Heart right ventricle (tissue), 16 donors: ENCODE measurements at regions not wholly inside any gene's neighbourhood (a gene's known extent, or its start where the extent isn't known, plus 50 kb on each side); places are given as distances from the start of the nearest gene placed in this dataset.

Experiments used
- ATAC-seq, 8 donors: fragments of 200-7000 bp; cut with Tn5 transposase; one replicate each; pipeline ENCODE4 v1.9.1; 2020; ENCODE audit warnings: mild to moderate bottlenecking in 8 of 8, moderate library complexity in 8 of 8, moderate number of reproducible peaks in 1 of 8
- DNase-seq, 2 donors: peaks; one replicate each; pipeline ENCODE4 v3.0.0-alpha.2; 2020
- H3K27ac ChIP-seq, 10 donors: fragments of 200-600 bp; sonication (generic) in 2 of 10; one replicate each; pipeline versions ENCODE4 v1.5.0 to v1.8.0; 2020 to 2022; ENCODE audit warnings: mild to moderate bottlenecking in 3 of 10
- H3K27me3 ChIP-seq, 7 donors: fragments of 200-600 bp; one replicate each; pipeline ENCODE4 v1.8.0; 2021 to 2022; ENCODE audit warnings: mild to moderate bottlenecking in 2 of 7
- H3K36me3 ChIP-seq, 9 donors: fragments of 200-600 bp; sonication (generic) in 1 of 9; one replicate each; pipeline versions ENCODE4 v1.5.0 to v1.8.0; 2020 to 2022; ENCODE audit warnings: mild to moderate bottlenecking in 2 of 9
- H3K4me1 ChIP-seq, 9 donors: fragments of 200-600 bp; sonication (generic) in 1 of 9; one replicate each; pipeline versions ENCODE4 v1.5.0 to v1.8.0; 2020 to 2022; ENCODE audit warnings: mild to moderate bottlenecking in 4 of 9
- H3K4me3 ChIP-seq, 10 donors: fragments of 200-600 bp; sonication (generic) in 2 of 10; one replicate each; pipeline versions ENCODE4 v1.5.0 to v1.8.0; 2020 to 2022; ENCODE audit warnings: mild to moderate bottlenecking in 7 of 10, moderate library complexity in 2 of 10
- H3K9me3 ChIP-seq, 11 donors: fragments of 200-600 bp in 10 of 11; sonication (generic) in 2 of 11; one replicate each; pipeline versions ENCODE4 v1.5.0 to v1.8.0; 2013 to 2022; ENCODE audit warnings: mild to moderate bottlenecking in 2 of 11, control low read depth in 1 of 11, moderate library complexity in 1 of 11
- WGBS, 2 donors: extraction: QIAGEN DNeasy Blood & Tissue Kit; methylation state at CpG; one replicate each; pipeline ENCODE4 v1.1.7; 2013; ENCODE audit warnings: inconsistent platforms in 1 of 2; 5-methylcytosine and 5-hydroxymethylcytosine counted together
- intact Hi-C, 10 donors: fragments of 100-400 bp; cut with DNase I; formaldehyde crosslinking; loops; one replicate each; pipeline versions ENCODE4 v1.11.1 to v1.14.2; 2022
- TF ChIP-seq, protein P1 (sequence below), 9 donors: fragments of 200-600 bp; sonication (generic) in 2 of 9; IDR thresholded peaks; one replicate each; pipeline versions ENCODE4 v1.5.0 to v1.8.0; 2021 to 2022; ENCODE audit warnings: antibody characterized with exemption in 9 of 9, mild to moderate bottlenecking in 5 of 9, moderate library complexity in 1 of 9
- donor health status: Arrhythmogenic right ventricular cardiomyopathy.
- donor health status: ischemic (EF 13 %, LVEDD 7.1; RV severe dilation, severe dysfunction).
- donor health status: healthy with polysubstance abuse.
- donor health status: DM: no; HTN: yes; CAD: no.
- donor health status: DM: no; HTN: no; CAD: no.
- donor health status: ischemic (EF 25% LVEDD 6.9; RV normal size, moderate dysfunction).
- donor health status: ischemic (EF 25% LVEDD 5.7; RV mildly dilated, moderate dysfunction).
- donor health status: healthy.
- donor health status: DM: yes; HTN: yes; CAD: no.
- donor health status: Ischemic cardiomyopathy.
- donor health status: ischemic (EF 35%, LVEDD 5.7; RV mildly dilated, moderate dysfunction).
- donor health status: nonischemic (EF 11% LVEDD 7.7; RV severe dilation, severe dysfunction).
- donor health status: DM: yes; HTN: yes; CAD: no.
- donor health status: PGD.
- donor health status: ischemic (EF 29% LVEDD 5.4; RV normal size, mild dysfunction).
- donor health status: nonischemic (EF 23%, LVEDD 6.1; RV moderate dilation, normal function).

DNA sequence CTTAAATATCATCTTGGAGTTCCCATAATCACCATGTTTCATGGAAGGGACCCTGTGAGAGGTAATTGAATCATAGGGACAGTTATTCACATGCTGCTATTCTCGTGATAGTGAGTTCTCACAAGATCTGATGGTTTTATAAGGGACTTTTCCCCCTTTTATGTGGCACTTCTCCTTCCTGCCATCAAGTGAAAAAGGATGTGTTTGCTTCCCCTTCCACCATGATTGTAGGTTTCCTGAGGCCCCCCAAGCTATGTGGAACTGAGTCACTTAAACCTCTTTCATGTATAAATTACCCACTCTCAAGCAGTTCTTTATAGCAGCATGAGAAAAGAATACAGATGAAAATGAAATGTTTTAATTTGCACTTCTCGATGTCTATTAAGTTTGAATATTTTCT, 112.0 kb downstream of the ZNF648 start:
- no peak for ATAC-seq
- Histone ChIP-seq H3K36me3 (no peaks in the 10 kb centered on the region), H3K4me3 (no peak overlapping the region), H3K27ac (no peak overlapping the region), H3K27me3 (peaks cover 0 to 4% (median 0%) of the 10 kb centered on the region in 7 donors), H3K9me3 (peaks cover 0 to 40% (median 0%) of the 10 kb centered on the region in 11 donors), H3K4me1 (no peaks in the 10 kb centered on the region)
- intact Hi-C loops, result no loop called here
- TF ChIP-seq, protein P1, sequence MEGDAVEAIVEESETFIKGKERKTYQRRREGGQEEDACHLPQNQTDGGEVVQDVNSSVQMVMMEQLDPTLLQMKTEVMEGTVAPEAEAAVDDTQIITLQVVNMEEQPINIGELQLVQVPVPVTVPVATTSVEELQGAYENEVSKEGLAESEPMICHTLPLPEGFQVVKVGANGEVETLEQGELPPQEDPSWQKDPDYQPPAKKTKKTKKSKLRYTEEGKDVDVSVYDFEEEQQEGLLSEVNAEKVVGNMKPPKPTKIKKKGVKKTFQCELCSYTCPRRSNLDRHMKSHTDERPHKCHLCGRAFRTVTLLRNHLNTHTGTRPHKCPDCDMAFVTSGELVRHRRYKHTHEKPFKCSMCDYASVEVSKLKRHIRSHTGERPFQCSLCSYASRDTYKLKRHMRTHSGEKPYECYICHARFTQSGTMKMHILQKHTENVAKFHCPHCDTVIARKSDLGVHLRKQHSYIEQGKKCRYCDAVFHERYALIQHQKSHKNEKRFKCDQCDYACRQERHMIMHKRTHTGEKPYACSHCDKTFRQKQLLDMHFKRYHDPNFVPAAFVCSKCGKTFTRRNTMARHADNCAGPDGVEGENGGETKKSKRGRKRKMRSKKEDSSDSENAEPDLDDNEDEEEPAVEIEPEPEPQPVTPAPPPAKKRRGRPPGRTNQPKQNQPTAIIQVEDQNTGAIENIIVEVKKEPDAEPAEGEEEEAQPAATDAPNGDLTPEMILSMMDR (IDR thresholded peaks at IDR 0.05), result no peak
- DNase-seq, result no peak
- 40 to 50% methylated on average over 2 of the region's 2 CpGs for WGBS, 2 donors

DNA sequence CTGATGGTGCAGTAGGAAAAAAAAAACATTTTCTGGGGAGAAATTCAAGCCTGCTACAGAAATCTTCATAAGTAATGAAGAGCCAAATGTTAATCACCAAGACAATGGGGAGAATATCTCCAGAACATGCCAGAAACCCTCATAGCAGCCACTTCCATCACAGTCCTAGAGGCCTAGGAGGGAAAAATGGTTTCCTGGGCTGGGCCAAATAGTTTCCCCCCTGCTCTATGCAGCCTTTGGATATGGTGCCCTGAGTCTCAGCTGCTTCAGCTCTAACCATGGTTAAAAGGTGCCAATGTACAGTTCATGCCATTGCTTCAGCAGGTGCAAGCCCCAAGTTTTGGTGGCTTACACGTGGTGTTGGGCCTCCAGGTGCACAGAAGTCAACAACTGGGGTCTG, 113.1 kb downstream of the ZNF648 start:
- 10 to 29% methylated on average over 1 of the region's 1 CpG for WGBS, 2 donors
- Histone ChIP-seq H3K27me3 (peaks cover 0 to 6% (median 0%) of the 10 kb centered on the region in 7 donors), H3K9me3 (peaks cover 0 to 36% (median 0%) of the 10 kb centered on the region in 11 donors), H3K4me3 (no peak overlapping the region), H3K4me1 (no peaks in the 10 kb centered on the region), H3K27ac (no peak overlapping the region), H3K36me3 (no peaks in the 10 kb centered on the region)
- intact Hi-C loops, result no loop called here
- ATAC-seq, result no peak
- TF ChIP-seq, protein P1 (IDR thresholded peaks at IDR 0.05), result no peak
- DNase-seq, result no peak

DNA sequence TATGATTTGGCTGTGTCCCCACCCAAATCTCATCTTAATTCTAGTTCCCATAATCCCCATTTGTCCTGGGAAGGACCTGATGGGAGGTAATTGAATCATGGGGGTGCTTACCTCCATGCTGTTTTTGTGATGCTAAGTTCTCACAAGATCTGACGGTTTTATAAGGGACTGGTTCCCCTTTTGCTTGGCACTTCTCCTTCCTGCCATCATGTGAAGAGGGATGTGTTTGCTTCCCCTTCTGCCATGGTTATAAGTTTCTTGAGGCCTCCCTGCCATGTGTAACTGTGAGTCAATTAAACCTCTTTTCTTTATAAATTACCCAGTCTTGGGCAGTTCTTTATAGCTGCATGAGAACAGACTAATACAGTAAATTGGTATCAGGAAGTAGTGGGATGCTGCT, 114.1 kb downstream of the ZNF648 start:
- Histone ChIP-seq H3K36me3 (no peaks in the 10 kb centered on the region), H3K9me3 (peaks cover 0 to 36% (median 0%) of the 10 kb centered on the region in 11 donors), H3K27ac (no peak overlapping the region), H3K27me3 (peaks cover 0 to 8% (median 0%) of the 10 kb centered on the region in 7 donors), H3K4me1 (no peaks in the 10 kb centered on the region), H3K4me3 (no peak overlapping the region)
- ATAC-seq (no peak), DNase-seq (no peak)
- intact Hi-C loops, result no loop called here
- WGBS, 2 donors, result 71 to 75% methylated on average over 1 of the region's 1 CpG
- TF ChIP-seq, protein P1 (IDR thresholded peaks at IDR 0.05), result no peak

DNA sequence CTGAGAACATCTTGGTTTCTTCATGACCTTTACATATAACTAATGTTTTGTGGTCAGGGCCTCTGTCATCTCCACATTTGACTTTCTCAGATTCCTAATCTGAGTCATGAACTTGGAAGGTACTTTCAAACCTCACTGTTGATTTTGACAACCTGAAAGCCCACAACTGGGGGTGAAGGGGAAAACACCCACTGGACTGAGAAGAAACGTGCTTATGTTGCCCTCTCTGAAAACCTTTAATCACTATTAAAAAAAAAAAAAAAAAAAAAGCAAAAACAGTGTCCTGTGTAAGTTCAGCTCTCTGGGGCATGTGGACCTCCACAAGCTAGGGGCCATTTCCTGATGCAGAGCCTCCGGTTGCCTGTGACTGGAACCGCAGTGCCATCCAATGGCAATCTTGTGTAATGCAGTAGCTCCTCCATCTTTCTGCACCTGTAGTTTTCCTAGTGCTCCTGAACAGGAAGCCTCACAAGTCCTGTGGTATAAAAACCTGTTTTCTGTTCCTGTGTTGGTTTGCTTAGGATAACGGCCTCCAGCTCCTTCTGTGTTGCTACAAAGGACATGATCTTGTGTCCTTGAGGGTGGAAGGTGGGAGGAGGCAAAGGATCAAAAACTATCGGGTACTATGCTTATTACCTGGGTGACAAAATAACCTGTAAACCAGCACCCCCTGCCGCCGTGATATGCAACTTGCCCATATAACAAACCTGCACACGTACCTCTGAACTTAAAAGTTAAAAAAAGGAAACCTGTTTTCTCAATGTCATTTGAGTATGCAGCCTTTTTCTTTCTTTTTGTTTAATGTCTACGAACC, 124.5 kb downstream of the ZNF648 start:
- intact Hi-C loops, result loop anchor here in 8 of 10 donors (2.0 to 10.0 kb wide), 5 partner anchors 452 to 462 kb away; partner anchors contain the start of gene CACNA1E (in 3 of the 8)
- Histone ChIP-seq H3K36me3 (no peaks in the 10 kb centered on the region), H3K27ac (no peak overlapping the region), H3K4me3 (no peak overlapping the region), H3K9me3 (no peaks in the 10 kb centered on the region), H3K27me3 (peaks cover 0 to 11% (median 3%) of the 10 kb centered on the region in 7 donors), H3K4me1 (no peaks in the 10 kb centered on the region)
- WGBS, 2 donors, result 25 to 30% methylated on average over 9 of the region's 9 CpGs
- DNase-seq (peak in 1 of 2 donors; percentile 15), ATAC-seq (peak in 2 of 8 donors; percentile 33 to 56)
- TF ChIP-seq, protein P1 (IDR thresholded peaks at IDR 0.05), result peak in 8 of 9 donors; percentile 11 to 62 (median 49)
